ENCODE measurements at regions not wholly inside any gene's neighbourhood (a gene's known extent, or its start where the extent isn't known, plus 50 kb on each side); places are given as distances from the start of the nearest gene placed in this dataset.
"Not testable (repeated sequence)": the region's sequence is repeated elsewhere in the genome, so short reads cannot be mapped to it uniquely, and the experiment has no call there.

GRCh38 chrX:13420545-13421183, 100.8 kb upstream of the ATXN3L start:
- no peak for DNase-seq

DNA sequence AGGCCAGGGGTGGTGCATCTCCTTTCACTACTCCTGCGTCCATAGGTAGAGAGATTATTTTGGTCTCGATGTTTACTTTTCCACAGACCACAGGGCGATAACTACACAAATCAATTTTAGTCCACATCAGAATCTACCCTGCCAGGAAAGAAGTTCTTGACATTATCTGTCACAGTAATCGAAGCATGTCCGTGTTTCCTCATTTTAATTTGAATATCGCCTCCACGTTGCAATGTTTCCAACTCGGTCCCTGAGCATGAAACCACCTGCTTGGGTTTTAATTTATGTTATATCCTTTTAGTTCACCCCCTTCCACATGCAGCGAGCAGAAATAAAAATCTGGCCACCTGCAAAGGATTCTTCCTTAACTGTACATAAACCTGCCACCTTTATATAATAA, 100.1 kb upstream of the ATXN3L start:
- no peak for DNase-seq

- DNase-seq = no peak
These were observed 99.4 kb upstream of the ATXN3L start for GRCh38 chrX:13419276-13419675.

DNA sequence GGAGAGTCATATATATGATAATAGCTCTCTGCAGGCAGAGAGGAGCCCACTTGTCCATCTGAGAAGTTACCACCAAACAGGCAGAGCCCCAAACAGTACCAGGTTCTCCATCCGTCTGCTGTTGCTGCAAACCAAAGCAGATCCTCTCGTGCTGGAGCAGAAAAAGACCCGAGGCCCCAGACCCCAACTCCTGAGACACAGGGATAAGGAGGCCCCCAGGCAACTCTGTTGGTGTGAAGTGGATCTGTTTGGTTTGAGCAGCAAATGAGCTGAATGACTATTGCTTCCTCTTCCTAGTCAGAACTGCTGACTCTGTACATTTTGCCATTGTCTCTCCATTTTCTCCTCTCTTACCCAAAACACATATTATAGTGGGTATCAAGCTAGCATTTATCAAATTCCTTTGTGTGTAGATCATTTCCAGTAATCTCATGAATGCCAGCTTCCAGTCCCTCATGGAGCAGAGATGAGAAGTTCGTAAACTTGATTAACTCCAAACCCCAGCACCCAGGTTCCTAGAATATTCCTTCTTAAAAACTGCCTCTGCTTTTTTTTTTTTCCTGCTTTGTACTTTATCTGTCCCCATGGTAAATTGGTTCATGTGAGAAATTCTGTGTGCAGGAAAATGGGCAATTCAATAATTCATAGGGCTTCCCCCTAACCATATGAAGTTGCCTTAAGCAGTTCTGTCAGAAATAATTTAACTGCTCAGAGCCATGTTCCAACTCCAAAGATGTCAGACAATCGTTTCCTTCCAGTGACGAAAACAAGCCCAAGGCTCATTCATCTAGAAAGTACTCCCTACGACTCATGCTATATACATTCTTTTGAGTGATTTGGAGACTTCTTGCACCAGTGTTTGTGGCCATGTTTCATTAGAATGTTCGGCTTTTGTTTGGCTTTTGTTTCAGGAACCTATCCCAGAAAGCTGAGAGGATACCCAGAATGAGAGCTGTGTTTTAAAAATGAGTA, 98.6 kb upstream of the ATXN3L start:
- DNase-seq = no peak

GRCh38 chrX:13415509-13415908, 95.7 kb upstream of the ATXN3L start:
- DNase-seq = no peak

GRCh38 chrX:13414006-13414647, 94.3 kb upstream of the ATXN3L start:
- DNase-seq = no peak

- no peak for DNase-seq
These were observed 92.4 kb upstream of the ATXN3L start for GRCh38 chrX:13412208-13412600.

DNA sequence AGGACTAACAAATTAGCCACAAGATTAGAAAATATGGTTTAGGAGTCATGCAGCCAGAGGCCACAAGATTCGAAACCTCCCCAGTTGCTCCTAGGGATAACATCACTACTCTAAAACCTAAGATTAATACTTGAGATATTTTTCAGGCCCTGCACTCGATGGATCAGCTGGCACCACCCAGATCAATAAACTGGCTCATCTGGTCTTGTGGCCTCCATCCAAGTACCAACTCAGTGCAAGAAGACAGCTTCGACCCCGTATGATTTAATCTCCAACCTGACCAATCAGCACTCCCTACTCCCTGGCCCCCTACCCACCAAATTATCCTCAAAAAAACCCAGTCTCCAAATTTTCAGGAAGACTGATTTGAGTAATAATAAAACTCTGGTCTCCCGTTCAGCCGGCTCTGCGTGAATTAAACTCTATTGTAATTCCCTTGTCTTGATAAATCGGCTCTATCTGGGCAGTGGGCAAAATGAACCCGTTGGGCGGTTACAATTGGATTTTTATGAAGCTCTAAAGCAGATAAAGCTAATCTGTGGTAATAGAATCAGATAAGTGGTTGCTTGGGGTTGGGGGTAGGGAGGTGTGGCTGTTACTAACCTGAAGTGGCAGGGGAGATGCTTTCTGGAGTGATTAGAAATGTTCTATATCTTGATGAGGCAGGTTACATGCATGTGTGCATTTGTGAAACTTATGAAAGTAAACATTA, 91.8 kb upstream of the ATXN3L start:
- no peak for DNase-seq

- DNase-seq = not testable (repeated sequence)
These were observed 88.7 kb upstream of the ATXN3L start for GRCh38 chrX:13408599-13408998.

GRCh38 chrX:13404777-13405176, 84.9 kb upstream of the ATXN3L start:
- not testable (repeated sequence) for DNase-seq

- no peak for DNase-seq
These were observed 84.5 kb upstream of the ATXN3L start for GRCh38 chrX:13404364-13404763.

DNA sequence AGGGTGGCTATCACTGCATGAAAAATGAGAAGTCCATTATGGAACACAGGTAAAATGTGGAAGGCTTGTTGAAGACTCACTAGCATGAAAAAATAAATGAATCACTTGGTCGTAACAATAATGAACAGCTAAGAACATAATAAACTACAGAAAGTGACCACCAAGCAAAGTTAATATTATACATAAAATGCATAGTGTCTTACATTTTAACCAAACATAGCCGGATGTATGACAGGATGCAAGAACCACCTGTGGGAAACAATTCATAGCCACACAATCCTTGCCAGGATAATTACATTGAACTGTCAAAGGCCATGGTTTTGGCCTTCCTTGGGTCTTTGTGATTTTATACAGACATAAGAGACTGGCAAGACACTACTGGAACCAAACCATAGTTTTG, 81.9 kb upstream of the ATXN3L start:
- no peak for DNase-seq

DNA sequence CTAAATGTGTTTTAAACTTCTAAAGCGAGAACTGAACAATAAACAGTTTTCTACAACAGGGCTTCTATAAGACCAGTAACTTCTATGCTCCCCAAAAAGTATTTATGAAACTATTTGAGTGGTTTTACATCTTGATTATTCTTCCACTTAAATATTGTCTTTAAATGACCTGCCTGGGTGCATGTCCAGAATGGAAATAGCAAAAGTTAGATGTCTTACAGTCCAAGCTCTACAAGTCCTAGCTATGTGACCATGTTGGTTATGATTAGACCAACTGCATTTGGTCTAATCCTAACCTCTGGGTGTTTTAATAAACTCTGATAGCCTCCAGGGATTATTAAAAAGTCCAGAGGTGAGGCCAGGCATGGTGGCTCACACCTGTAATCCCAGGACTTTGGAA, 79.0 kb upstream of the ATXN3L start:
- no peak for DNase-seq

DNA sequence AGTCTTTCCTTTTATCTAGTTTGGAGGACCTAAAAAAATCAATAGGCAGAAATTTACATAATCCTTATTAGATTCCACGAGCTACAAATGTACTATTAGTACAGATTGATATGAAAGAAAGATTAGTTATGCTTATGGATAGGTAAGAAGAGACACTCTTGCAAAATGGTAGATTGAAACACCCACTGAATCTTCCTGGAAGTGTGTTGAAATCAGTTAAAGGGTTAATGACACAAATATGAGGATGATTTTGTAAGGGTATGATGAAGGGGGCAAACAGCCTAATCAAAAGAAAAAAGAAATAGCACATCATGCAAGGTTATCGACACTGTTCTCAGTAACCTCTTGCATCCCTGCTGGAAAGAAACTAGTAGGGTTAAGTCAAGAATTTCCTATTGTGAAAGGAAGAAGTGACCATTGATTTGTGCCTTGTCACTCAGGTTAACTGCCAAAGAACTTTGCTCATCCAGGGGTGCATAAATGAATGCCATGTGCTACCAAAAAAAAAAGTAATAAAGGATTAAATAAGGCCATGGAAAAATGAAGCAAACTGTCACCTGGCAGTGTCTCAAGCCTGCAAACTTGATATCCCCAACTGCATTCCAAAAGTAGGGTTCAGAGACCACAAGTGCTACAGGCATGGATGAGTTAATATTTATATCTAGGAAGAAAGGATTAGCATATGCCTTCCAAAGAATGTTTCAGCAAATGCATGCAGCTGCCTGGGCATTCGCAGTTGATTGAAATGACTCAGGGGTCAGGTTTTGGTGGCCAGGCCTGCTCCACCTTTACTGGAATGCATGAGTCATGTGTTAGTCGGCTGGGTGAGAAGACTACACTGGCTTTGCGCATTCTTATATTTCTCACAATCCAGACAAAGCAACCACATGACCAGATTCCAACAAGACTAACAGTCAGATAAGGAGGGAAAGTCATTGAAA, 78.3 kb upstream of the ATXN3L start:
- DNase-seq = no peak

GRCh38 chrX:13396924-13397323, 77.1 kb upstream of the ATXN3L start:
- no peak for DNase-seq

GRCh38 chrX:13389501-13389900, 69.6 kb upstream of the ATXN3L start:
- no peak for DNase-seq

GRCh38 chrX:13387666-13388494, 68.0 kb upstream of the ATXN3L start:
- DNase-seq = no peak

DNA sequence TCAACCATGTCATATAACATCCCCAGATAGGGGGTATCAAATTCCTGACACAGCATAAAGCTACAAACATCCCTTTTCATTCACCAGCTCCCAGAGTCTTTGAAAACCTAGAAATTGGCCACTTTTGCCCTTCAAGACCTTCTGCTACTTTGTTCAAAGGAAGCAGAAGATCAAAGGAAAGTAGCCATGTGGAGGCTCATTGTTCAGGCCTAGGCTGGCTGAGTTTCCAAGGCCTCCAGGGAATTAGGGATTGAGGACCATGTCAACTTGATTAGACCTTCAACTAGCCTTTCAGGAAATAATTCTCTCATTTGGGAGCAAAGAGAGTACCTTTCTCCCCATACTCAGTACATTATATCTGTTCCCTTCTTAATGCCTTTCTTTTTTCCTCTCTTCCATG, 66.8 kb upstream of the ATXN3L start:
- no peak for DNase-seq

GRCh38 chrX:13386092-13386491, 66.2 kb upstream of the ATXN3L start:
- no peak for DNase-seq

DNA sequence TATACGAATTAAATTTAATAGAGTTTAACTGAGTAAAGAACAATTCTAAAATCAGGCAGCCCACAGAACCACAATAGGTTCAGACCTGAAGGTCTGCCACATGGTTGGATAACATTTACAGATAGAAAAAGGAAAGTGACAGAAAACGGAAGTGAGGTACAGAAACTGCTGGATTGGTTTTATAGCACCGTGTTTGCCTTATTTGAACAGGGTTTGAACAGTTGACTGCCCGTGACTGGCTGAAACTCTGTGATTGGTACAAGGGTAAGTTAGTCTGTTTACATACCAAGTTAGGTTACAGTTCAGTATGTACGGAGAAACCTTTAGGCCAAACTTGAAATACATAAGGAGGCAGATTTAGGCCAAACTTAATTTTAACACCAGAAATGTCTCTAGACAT, 64.1 kb upstream of the ATXN3L start:
- DNase-seq = no peak
